ENCODE measurements at regions not wholly inside any gene's neighbourhood (a gene's known extent, or its start where the extent isn't known, plus 50 kb on each side); places are given as distances from the start of the nearest gene placed in this dataset.
"Not testable (repeated sequence)": the region's sequence is repeated elsewhere in the genome, so short reads cannot be mapped to it uniquely, and the experiment has no call there.

- no peak overlapping the region for H3K4me3 ChIP-seq (ENCODE audit: low read depth, low read length)
- no peak for TF ChIP-seq CTCF (IDR thresholded peaks at IDR 0.05; ENCODE audit: low read depth, low read length, missing control alignments)
- in situ Hi-C loops (cut with HindIII; ENCODE audit: low sequenced_read_pairs), result no loop called here
- DNase-seq (ENCODE audit: low read depth), result no peak
Observed at GRCh38 chr12:67891596-67891995, 97.7 kb upstream of the IFNG-AS1 start.

- TF ChIP-seq CTCF (IDR thresholded peaks at IDR 0.05; ENCODE audit: low read depth, low read length, missing control alignments), result no peak
Observed at GRCh38 chr12:67892259-67893021, 96.8 kb upstream of the IFNG-AS1 start.

DNA sequence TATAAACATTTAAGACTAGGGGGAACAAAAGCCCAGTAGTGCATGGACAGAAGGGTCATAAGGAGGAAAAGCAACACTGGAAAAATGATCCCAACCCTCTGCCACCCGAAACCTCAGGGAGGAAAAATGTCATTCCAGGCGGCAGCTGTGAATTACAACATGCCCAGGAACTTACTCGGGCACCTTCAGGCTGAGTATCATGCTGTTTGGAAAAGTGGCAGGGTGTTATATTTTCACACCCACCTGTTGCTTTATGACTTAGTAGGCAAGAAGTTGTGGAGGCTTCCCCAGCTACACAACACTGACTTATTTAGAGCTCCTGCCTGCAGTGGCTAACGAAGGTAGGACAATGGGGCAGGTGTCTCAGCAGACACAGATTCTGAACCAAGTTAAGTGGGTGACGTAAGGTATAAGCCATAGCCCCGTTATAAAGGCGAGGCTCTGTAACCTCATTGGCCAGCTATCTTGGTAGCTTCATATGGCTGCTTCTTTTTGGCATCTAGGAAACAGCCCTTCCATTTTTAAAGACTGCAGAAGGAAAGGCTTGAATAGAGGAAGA is 96.1 kb upstream of the IFNG-AS1 start:
- no peak for DNase-seq (ENCODE audit: low read depth)
- H3K4me3 ChIP-seq (ENCODE audit: low read depth, low read length), result no peak overlapping the region
- in situ Hi-C loops (cut with HindIII; ENCODE audit: low sequenced_read_pairs), result no loop called here
- no peak for TF ChIP-seq CTCF (IDR thresholded peaks at IDR 0.05; ENCODE audit: low read depth, low read length, missing control alignments)

More at GRCh38 chr12:67892259-67893021, 96.8 kb upstream of the IFNG-AS1 start:
- in situ Hi-C loops (cut with HindIII; ENCODE audit: low sequenced_read_pairs), result no loop called here
- DNase-seq (ENCODE audit: low read depth), result no peak
- no peak overlapping the region for H3K4me3 ChIP-seq (ENCODE audit: low read depth, low read length)

GRCh38 chr12:67900418-67900817 is 88.8 kb upstream of the IFNG-AS1 start:
- DNase-seq (ENCODE audit: low read depth); H3K4me3 ChIP-seq (ENCODE audit: low read depth, low read length); in situ Hi-C loops (cut with HindIII; ENCODE audit: low sequenced_read_pairs): not testable (repeated sequence)

GRCh38 chr12:67909091-67909531 is 80.1 kb upstream of the IFNG-AS1 start:
- TF ChIP-seq CTCF (IDR thresholded peaks at IDR 0.05; ENCODE audit: low read depth, low read length, missing control alignments), result no peak
- H3K4me3 ChIP-seq (ENCODE audit: low read depth, low read length), result no peak overlapping the region
- in situ Hi-C loops (cut with HindIII; ENCODE audit: low sequenced_read_pairs), result no loop called here
- peak; percentile 85 for DNase-seq (ENCODE audit: low read depth)

- TF ChIP-seq CTCF (IDR thresholded peaks at IDR 0.05; ENCODE audit: low read depth, low read length, missing control alignments), result no peak
- no peak for DNase-seq (ENCODE audit: low read depth)
- in situ Hi-C loops (cut with HindIII; ENCODE audit: low sequenced_read_pairs), result no loop called here
- no peak overlapping the region for H3K4me3 ChIP-seq (ENCODE audit: low read depth, low read length)
Observed at GRCh38 chr12:67909681-67910080, 79.6 kb upstream of the IFNG-AS1 start.

Measured in astrocyte of the cerebellum (primary cell).